Left lung (tissue), 4 donors: ENCODE measurements at regions not wholly inside any gene's neighbourhood (a gene's known extent, or its start where the extent isn't known, plus 50 kb on each side); places are given as distances from the start of the nearest gene placed in this dataset.

Source experiments
- ATAC-seq: fragments of 200-7000 bp; cut with Tn5 transposase; one replicate; pipeline ENCODE4 v1.9.1; 2020; ENCODE audit warnings: moderate library complexity
- DNase-seq, 4 donors: peaks; one replicate each; pipeline ENCODE4 v3.0.0-alpha.2; 2013 to 2020
- H3K27ac ChIP-seq, 2 donors: fragments of 200-600 bp; sonication (generic) in 1 of 2; one replicate each; pipeline versions ENCODE4 v1.5.0 to v1.8.0; 2020 to 2021
- H3K27me3 ChIP-seq, 2 donors: fragments of 200-600 bp; sonication (generic) in 1 of 2; one replicate each; pipeline versions ENCODE4 v1.5.0 to v1.8.0; 2020 to 2021
- H3K36me3 ChIP-seq, 2 donors: fragments of 200-600 bp; sonication (generic) in 1 of 2; one replicate each; pipeline versions ENCODE4 v1.5.0 to v1.8.0; 2020 to 2021
- H3K4me1 ChIP-seq, 2 donors: fragments of 200-600 bp; one replicate each; pipeline ENCODE4 v1.8.0; 2021
- H3K4me3 ChIP-seq, 2 donors: fragments of 200-600 bp; sonication (generic) in 1 of 2; one replicate each; pipeline versions ENCODE4 v1.5.0 to v1.8.0; 2020 to 2021; ENCODE audit warnings: mild to moderate bottlenecking in 1 of 2
- H3K9me3 ChIP-seq, 2 donors: fragments of 200-600 bp; sonication (generic) in 1 of 2; one replicate each; pipeline versions ENCODE4 v1.5.0 to v1.8.0; 2020 to 2021
- intact Hi-C, 2 donors: fragments of 100-400 bp; cut with DNase I; formaldehyde crosslinking; loops; one replicate each; pipeline versions ENCODE4 v1.11.2 to v1.14.2; 2022
- TF ChIP-seq, protein P1 (sequence below), 2 donors: fragments of 200-600 bp; sonication (generic) in 1 of 2; IDR thresholded peaks; one replicate each; pipeline versions ENCODE4 v1.5.0 to v1.8.0; 2021; ENCODE audit warnings: antibody characterized with exemption in 2 of 2
- donor health status: DM: no; HTN: yes; CAD: no.
- donor health status: DM: no; HTN: no; CAD: no.

DNA sequence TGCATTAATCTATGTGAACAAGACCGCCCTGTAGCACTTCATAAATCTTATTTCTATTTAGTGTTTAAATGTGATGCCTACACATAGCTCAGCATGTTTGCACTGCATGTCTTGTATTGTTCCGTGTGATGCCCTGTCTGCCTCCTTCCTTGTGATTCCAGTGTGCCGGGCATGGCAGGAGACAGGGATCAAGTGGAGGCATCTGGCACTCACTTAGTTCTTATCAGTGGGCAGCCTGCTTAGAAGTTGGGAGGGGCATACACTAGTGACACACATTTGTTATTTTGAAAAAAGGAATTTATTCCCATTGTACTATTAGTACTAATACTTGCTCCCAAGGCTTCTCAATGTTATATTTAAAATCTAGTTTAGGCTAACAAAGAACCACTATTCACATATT is 176.4 kb downstream of the KCNA5 start:
- H3K4me1 ChIP-seq, result no peaks in the 10 kb centered on the region
- intact Hi-C loops, result no loop called here
- TF ChIP-seq, protein P1, sequence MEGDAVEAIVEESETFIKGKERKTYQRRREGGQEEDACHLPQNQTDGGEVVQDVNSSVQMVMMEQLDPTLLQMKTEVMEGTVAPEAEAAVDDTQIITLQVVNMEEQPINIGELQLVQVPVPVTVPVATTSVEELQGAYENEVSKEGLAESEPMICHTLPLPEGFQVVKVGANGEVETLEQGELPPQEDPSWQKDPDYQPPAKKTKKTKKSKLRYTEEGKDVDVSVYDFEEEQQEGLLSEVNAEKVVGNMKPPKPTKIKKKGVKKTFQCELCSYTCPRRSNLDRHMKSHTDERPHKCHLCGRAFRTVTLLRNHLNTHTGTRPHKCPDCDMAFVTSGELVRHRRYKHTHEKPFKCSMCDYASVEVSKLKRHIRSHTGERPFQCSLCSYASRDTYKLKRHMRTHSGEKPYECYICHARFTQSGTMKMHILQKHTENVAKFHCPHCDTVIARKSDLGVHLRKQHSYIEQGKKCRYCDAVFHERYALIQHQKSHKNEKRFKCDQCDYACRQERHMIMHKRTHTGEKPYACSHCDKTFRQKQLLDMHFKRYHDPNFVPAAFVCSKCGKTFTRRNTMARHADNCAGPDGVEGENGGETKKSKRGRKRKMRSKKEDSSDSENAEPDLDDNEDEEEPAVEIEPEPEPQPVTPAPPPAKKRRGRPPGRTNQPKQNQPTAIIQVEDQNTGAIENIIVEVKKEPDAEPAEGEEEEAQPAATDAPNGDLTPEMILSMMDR (IDR thresholded peaks at IDR 0.05), result no peak
- H3K9me3 ChIP-seq, result no peaks in the 10 kb centered on the region
- H3K27me3 ChIP-seq, result no peaks in the 10 kb centered on the region
- H3K4me3 ChIP-seq, result no peak overlapping the region
- H3K36me3 ChIP-seq, result no peaks in the 10 kb centered on the region
- H3K27ac ChIP-seq, result no peak overlapping the region
- ATAC-seq (no peak), DNase-seq (no peak)

DNA sequence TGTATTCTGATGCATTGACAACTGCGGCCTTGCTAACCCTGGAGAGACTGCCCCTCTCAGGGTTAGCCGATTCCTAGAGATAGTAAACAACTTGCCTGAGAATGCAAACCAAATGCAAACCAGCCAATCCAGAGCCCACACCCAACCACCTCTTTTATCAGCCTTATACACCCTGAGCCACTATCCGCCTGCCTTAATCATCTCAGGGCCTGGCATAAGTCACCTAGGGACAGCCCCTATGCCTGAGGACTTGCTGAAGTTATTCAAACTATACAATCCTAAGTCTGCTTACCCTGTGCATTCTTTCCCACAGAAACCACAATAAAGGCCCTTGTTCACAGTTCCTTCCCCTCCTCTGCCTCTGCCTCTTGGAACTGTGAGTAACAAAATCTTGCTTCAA is 177.2 kb downstream of the KCNA5 start:
- H3K9me3 ChIP-seq, result no peaks in the 10 kb centered on the region
- TF ChIP-seq, protein P1 (IDR thresholded peaks at IDR 0.05), result no peak
- H3K27ac ChIP-seq, result no peak overlapping the region
- H3K27me3 ChIP-seq, result no peaks in the 10 kb centered on the region
- H3K4me3 ChIP-seq, result no peak overlapping the region
- no peak for DNase-seq
- intact Hi-C loops, result no loop called here
- H3K4me1 ChIP-seq, result no peaks in the 10 kb centered on the region
- H3K36me3 ChIP-seq, result no peaks in the 10 kb centered on the region
- ATAC-seq, result no peak

GRCh38 chr12:5222011-5222461 is 178.4 kb downstream of the KCNA5 start:
- no peak for DNase-seq

DNA sequence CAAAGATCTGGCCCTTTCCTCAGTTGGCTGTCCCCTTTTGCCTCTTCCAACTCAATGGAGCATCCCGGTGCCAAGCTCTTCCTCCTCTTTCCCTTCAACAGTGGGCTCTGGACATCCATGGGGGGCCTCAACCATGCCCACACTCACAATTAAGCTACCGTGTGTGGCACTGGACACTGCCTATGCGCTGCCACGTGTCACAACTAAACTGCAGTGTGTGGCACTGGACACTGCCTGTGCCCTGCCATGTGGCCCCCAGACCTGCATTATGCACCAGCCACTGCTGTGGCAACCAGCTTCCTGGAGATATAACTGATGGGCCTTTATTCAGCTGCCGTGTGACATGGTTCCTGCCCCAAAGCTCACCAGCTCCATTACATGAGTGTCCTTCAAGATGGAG is 179.1 kb downstream of the KCNA5 start:
- DNase-seq (no peak), ATAC-seq (no peak)
- intact Hi-C loops, result no loop called here
- no peaks in the 10 kb centered on the region for H3K4me1 ChIP-seq
- H3K9me3 ChIP-seq, result no peaks in the 10 kb centered on the region
- TF ChIP-seq, protein P1 (IDR thresholded peaks at IDR 0.05), result no peak
- no peak overlapping the region for H3K27ac ChIP-seq
- no peak overlapping the region for H3K4me3 ChIP-seq
- H3K36me3 ChIP-seq, result no peaks in the 10 kb centered on the region
- H3K27me3 ChIP-seq, result no peaks in the 10 kb centered on the region

More at GRCh38 chr12:5222011-5222461, 178.4 kb downstream of the KCNA5 start:
- Histone ChIP-seq H3K36me3 (no peaks in the 10 kb centered on the region), H3K9me3 (no peaks in the 10 kb centered on the region), H3K4me3 (no peak overlapping the region), H3K27ac (no peak overlapping the region), H3K4me1 (no peaks in the 10 kb centered on the region), H3K27me3 (no peaks in the 10 kb centered on the region)
- no peak for ATAC-seq
- TF ChIP-seq, protein P1 (IDR thresholded peaks at IDR 0.05), result no peak
- intact Hi-C loops, result no loop called here

GRCh38 chr12:5223881-5224280 is 180.2 kb downstream of the KCNA5 start:
- Histone ChIP-seq H3K27me3 (no peaks in the 10 kb centered on the region), H3K9me3 (no peaks in the 10 kb centered on the region), H3K27ac (no peak overlapping the region), H3K4me1 (no peaks in the 10 kb centered on the region), H3K4me3 (no peak overlapping the region), H3K36me3 (no peaks in the 10 kb centered on the region)
- intact Hi-C loops, result no loop called here
- ATAC-seq, result no peak
- TF ChIP-seq, protein P1 (IDR thresholded peaks at IDR 0.05), result no peak
- no peak for DNase-seq
